Esophagus muscularis mucosa (tissue), 4 donors: ENCODE measurements at regions not wholly inside any gene's neighbourhood (a gene's known extent, or its start where the extent isn't known, plus 50 kb on each side); places are given as distances from the start of the nearest gene placed in this dataset.

ENCODE experiments used
- DNase-seq: peaks from one replicate; pipeline ENCODE4 v3.0.0-alpha.2; 2017; ENCODE audit errors: extremely low spot score
- H3K27ac ChIP-seq, 4 donors: fragments of 200-600 bp; sonication (generic); replicated peaks in 1 of 4; 1 replicate in 3 of 4; 2 replicates in 1 of 4; pipeline ENCODE4 v1.5.1; 2016 to 2019; ENCODE audit warnings: mild to moderate bottlenecking in 1 of 4
- H3K27me3 ChIP-seq, 4 donors: fragments of 200-600 bp; sonication (generic); one replicate each; pipeline versions ENCODE4 v1.5.1 to v1.6.0; 2016 to 2019
- H3K36me3 ChIP-seq, 4 donors: fragments of 200-600 bp; sonication (generic); one replicate each; pipeline ENCODE4 v1.5.1; 2016 to 2019
- H3K4me1 ChIP-seq, 4 donors: fragments of 200-600 bp; sonication (generic); one replicate each; pipeline ENCODE4 v1.5.1; 2016 to 2019
- H3K4me3 ChIP-seq, 4 donors: fragments of 200-600 bp; sonication (generic); 1 replicate in 2 of 4; 2 replicates in 2 of 4; pipeline ENCODE4 v1.5.1; 2016 to 2019; ENCODE audit warnings: mild to moderate bottlenecking in 4 of 4, moderate library complexity in 1 of 4
- H3K9me3 ChIP-seq, 4 donors: fragments of 200-600 bp; sonication (generic); 1 replicate in 3 of 4; 2 replicates in 1 of 4; pipeline ENCODE4 v1.5.1; 2016 to 2019
- EP300 ChIP-seq: sonication (generic); formaldehyde crosslinking; IDR thresholded peaks from one replicate; pipeline ENCODE4 v1.6.1; 2017; ENCODE audit warnings: antibody characterized with exemption
- POLR2A ChIP-seq: fragments of 450-650 bp; IDR thresholded peaks from one replicate; pipeline ENCODE4 v1.6.1; 2017; ENCODE audit warnings: antibody characterized with exemption, moderate library complexity, mild to moderate bottlenecking, low read depth
- POLR2AphosphoS5 ChIP-seq, 2 donors: sonication (generic); formaldehyde crosslinking; IDR thresholded peaks; one replicate each; pipeline ENCODE4 v1.6.1; 2017; ENCODE audit warnings: antibody characterized with exemption in 2 of 2
- WGBS: methylation state at CpG from one replicate; pipeline ENCODE4 v1.1.5; 2018; 5-methylcytosine and 5-hydroxymethylcytosine counted together
- intact Hi-C: fragments of 100-400 bp; cut with DNase I; formaldehyde crosslinking; loops from one replicate; pipeline ENCODE4 v1.15.1; 2023
- TF ChIP-seq, protein P1 (sequence below), 3 experiments: fragments of 200-600 bp in 2 of 3; fragments of 450-650 bp in 1 of 3; sonication (generic) in 2 of 3; IDR thresholded peaks; one replicate each; pipeline ENCODE4 v1.5.1; 2017 to 2019; ENCODE audit warnings: antibody characterized with exemption in 3 of 3, mild to moderate bottlenecking in 2 of 3, moderate library complexity in 1 of 3

DNA sequence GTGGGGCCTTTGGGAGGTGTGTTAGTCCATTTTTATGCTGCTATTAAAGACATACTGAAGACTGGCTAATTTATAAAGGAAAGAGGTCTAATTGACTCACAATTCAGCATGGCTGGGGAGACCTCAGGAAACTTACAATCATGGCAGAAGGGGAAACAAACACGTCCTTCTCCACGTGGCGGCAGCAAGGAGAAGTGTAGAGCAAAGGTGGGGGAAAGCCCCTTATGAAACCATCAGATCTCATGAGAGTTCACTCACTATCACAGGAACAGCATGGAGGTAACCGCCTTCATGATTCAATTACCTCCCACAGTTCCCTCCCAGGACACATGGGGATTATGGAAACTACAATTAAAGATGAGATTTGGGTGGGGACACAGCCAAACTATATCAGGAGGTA lies 187.1 kb upstream of the OSR1 start:
- Histone ChIP-seq H3K4me1 (no peaks in the 10 kb centered on the region), H3K36me3 (no peaks in the 10 kb centered on the region), H3K4me3 (no peak overlapping the region), H3K27me3 (no peaks in the 10 kb centered on the region), H3K27ac (no peak overlapping the region), H3K9me3 (no peaks in the 10 kb centered on the region)
- TF ChIP-seq EP300 (no peak), POLR2AphosphoS5 (IDR thresholded peaks at IDR 0.05) (no peak), POLR2A (no peak)
- TF ChIP-seq, protein P1, sequence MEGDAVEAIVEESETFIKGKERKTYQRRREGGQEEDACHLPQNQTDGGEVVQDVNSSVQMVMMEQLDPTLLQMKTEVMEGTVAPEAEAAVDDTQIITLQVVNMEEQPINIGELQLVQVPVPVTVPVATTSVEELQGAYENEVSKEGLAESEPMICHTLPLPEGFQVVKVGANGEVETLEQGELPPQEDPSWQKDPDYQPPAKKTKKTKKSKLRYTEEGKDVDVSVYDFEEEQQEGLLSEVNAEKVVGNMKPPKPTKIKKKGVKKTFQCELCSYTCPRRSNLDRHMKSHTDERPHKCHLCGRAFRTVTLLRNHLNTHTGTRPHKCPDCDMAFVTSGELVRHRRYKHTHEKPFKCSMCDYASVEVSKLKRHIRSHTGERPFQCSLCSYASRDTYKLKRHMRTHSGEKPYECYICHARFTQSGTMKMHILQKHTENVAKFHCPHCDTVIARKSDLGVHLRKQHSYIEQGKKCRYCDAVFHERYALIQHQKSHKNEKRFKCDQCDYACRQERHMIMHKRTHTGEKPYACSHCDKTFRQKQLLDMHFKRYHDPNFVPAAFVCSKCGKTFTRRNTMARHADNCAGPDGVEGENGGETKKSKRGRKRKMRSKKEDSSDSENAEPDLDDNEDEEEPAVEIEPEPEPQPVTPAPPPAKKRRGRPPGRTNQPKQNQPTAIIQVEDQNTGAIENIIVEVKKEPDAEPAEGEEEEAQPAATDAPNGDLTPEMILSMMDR (IDR thresholded peaks at IDR 0.05): no peak
- intact Hi-C loops: no loop called here
- WGBS: 56% methylated on average over 4 of the region's 4 CpGs
- no peak for DNase-seq

DNA sequence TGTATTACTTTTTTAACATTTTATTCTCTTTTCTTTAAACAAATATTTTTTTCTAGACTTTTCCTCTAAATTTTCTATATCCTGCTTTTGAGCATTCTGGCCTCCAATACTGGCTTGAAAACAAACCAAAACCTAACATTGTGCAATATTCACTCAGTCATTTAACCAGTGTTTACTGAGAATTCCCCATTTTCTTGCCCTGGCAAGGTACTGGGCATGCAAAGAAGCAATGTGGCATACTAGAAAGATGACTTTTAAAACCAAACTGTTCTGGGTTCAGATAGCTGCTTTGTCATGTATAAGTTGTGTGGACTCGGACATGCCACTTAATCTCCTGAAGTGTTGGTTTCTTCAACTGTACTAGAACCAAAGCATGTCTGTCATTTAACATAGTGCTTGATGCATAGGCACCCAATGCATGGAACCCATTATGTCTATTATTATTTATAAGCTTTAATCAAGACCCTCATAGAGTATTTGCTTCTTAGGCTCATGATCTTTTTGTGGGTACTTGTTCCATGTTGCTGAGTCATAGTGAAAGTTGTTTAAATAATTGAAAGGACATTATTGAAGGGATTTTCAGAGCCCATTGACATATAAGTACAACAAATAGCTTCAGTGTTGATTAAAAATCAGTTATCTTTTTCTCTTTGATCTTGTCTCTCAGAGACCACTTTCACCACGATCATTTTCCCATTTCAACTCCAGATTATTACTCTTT lies 185.4 kb upstream of the OSR1 start:
- no peaks in the 10 kb centered on the region for H3K9me3 ChIP-seq
- intact Hi-C loops: no loop called here
- WGBS: 88% methylated on average over 2 of the region's 2 CpGs
- TF ChIP-seq POLR2AphosphoS5 (IDR thresholded peaks at IDR 0.05) (no peak), EP300 (no peak), POLR2A (no peak)
- TF ChIP-seq, protein P1 (IDR thresholded peaks at IDR 0.05): no peak
- H3K4me3 ChIP-seq: no peak overlapping the region
- no peak overlapping the region for H3K27ac ChIP-seq
- no peaks in the 10 kb centered on the region for H3K36me3 ChIP-seq
- H3K27me3 ChIP-seq: no peaks in the 10 kb centered on the region
- peak; percentile 45 for DNase-seq
- no peaks in the 10 kb centered on the region for H3K4me1 ChIP-seq

- no peaks in the 10 kb centered on the region for H3K27me3 ChIP-seq
- H3K4me1 ChIP-seq: peaks cover 0 to 7% (median 6%) of the 10 kb centered on the region in 4 donors
- intact Hi-C loops: no loop called here
- H3K4me3 ChIP-seq: no peak overlapping the region
- peak; percentile 91 for DNase-seq
- WGBS: 82% methylated on average over 8 of the region's 8 CpGs
- no peaks in the 10 kb centered on the region for H3K9me3 ChIP-seq
- no peak overlapping the region for H3K27ac ChIP-seq
- TF ChIP-seq, protein P1 (IDR thresholded peaks at IDR 0.05): no peak
- no peak for TF ChIP-seq POLR2A
- no peak for TF ChIP-seq POLR2AphosphoS5 (IDR thresholded peaks at IDR 0.05)
- TF ChIP-seq EP300: no peak
- no peaks in the 10 kb centered on the region for H3K36me3 ChIP-seq
These were observed 184.6 kb upstream of the OSR1 start for GRCh38 chr2:19542796-19543662.

DNA sequence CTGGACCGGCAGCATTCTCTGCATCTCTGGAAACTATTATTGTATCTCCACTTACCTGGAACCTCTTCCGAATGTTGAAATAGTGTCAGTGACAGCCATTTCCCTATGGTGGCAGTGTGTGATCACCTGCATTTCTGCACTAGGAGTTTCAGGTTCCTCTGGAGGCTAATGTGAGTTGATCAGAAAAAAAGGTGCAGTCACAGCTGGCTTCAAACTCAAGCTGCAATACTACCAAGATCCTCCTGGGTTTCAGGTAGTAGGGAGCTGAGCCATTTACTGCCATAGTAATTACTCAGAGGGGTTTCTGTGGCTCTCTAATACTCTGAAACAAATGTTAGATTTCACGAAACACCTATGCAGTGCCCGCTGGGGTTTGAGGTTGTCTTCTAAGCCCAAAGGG lies 183.5 kb upstream of the OSR1 start:
- no peaks in the 10 kb centered on the region for H3K36me3 ChIP-seq
- TF ChIP-seq, protein P1 (IDR thresholded peaks at IDR 0.05): no peak
- TF ChIP-seq POLR2AphosphoS5 (IDR thresholded peaks at IDR 0.05) (no peak), POLR2A (no peak), EP300 (no peak)
- 89% methylated on average over 4 of the region's 4 CpGs for WGBS
- peaks cover 0 to 11% (median 10%) of the 10 kb centered on the region in 4 donors for H3K4me1 ChIP-seq
- peak; percentile 86 for DNase-seq
- H3K27me3 ChIP-seq: no peaks in the 10 kb centered on the region
- no peak overlapping the region for H3K27ac ChIP-seq
- no peaks in the 10 kb centered on the region for H3K9me3 ChIP-seq
- H3K4me3 ChIP-seq: no peak overlapping the region
- intact Hi-C loops: no loop called here
